ENCODE measurements at regions not wholly inside any gene's neighbourhood (a gene's known extent, or its start where the extent isn't known, plus 50 kb on each side); places are given as distances from the start of the nearest gene placed in this dataset.

- TF ChIP-seq CTCF (conservative IDR thresholded peaks at IDR 0.05; ENCODE audit: low read depth, low read length), result no peak
- no peak for TF ChIP-seq EZH2 (IDR thresholded peaks at IDR 0.05; ENCODE audit: borderline replicate concordance, low read depth, low read length, poor library complexity, severe bottlenecking)
Measured at GRCh38 chr4:66820681-66821080, 724.6 kb downstream of the CENPC start.
